ENCODE measurements at regions not wholly inside any gene's neighbourhood (a gene's known extent, or its start where the extent isn't known, plus 50 kb on each side); places are given as distances from the start of the nearest gene placed in this dataset.

- no peak for TF ChIP-seq CTCF (IDR thresholded peaks at IDR 0.05)
- TF ChIP-seq PBX3 (IDR thresholded peaks at IDR 0.05), result no peak
- TF ChIP-seq EZH2phosphoT487 (IDR thresholded peaks at IDR 0.05; ENCODE audit: borderline replicate concordance, low read depth), result no peak
- TF ChIP-seq GATA2 (CRISPR knock-in tag; IDR thresholded peaks at IDR 0.05), result no peak
- TF ChIP-seq RAD21 (IDR thresholded peaks at IDR 0.05; ENCODE audit: low read length), result no peak
- TF ChIP-seq MEF2A (IDR thresholded peaks at IDR 0.05; ENCODE audit: borderline replicate concordance, low read depth), result no peak
- no peak for TF ChIP-seq POLR2AphosphoS5 (IDR thresholded peaks at IDR 0.05; ENCODE audit: low read depth, low read length)
- no peak for TF ChIP-seq EP300 (IDR thresholded peaks at IDR 0.05; ENCODE audit: borderline replicate concordance in 1 of 2, low read depth in 1 of 2, low read length in 1 of 2)
- no peak for TF ChIP-seq JUND (IDR thresholded peaks at IDR 0.05)
- no peak for TF ChIP-seq TCF12 (IDR thresholded peaks at IDR 0.05)
These were observed 50.5 kb upstream of the ITPRID2 start for GRCh38 chr2:181841079-181841478.

All from SK-N-SH (cell line).